Hematopoietic multipotent progenitor cell treated with erythropoietin and hydrocortisone succinate and interleukin-3 and kit ligand, for 6 days (in vitro differentiated cells): ENCODE measurements at regions not wholly inside any gene's neighbourhood (a gene's known extent, or its start where the extent isn't known, plus 50 kb on each side); places are given as distances from the start of the nearest gene placed in this dataset.
"Not testable (repeated sequence)": the region's sequence is repeated elsewhere in the genome, so short reads cannot be mapped to it uniquely, and the experiment has no call there.

Experiments used
- DNase-seq: peaks from one replicate; pipeline ENCODE4 v3.0.0-alpha.2; 2015

DNA sequence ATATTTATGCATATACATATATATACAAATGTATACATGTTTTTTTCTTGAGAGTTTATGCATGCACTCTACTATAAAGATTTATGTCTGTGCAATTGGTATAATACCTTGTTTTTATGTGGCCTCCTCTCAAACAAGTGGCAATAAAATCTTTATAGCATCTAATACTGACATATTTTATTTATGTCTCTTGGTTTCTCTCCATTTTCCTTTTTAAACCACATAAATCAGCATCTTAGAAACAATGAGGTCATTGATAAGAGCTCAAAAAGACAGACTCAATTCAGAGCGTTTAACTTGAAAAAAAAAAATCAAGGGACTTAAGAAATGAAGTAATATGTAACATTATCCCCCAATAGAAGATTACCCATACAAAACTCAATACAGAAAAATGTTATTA is 1442.2 kb upstream of the ALCAM start:
- no peak for DNase-seq

GRCh38 chr3:103926936-103927335 is 1439.8 kb upstream of the ALCAM start:
- no peak for DNase-seq

- no peak for DNase-seq
Measured at GRCh38 chr3:103927896-103928295, 1438.8 kb upstream of the ALCAM start.

DNA sequence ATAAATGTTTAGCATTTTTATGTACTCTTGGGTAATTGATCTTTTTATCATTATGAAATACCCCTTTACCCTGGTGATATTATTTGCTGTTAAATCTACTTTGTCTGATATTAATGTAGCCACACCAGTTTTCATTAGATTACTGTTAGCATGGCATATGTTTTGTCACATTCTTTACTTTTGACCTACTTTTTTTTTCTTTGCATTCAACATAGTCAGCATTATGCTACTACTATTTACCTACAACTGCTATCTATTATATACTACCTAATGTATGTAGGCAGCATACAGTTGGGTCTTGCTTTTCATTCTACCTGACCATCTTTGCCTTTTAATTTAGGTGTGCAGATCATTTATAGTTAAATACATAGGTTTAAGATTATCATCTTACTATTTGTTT is 1429.6 kb upstream of the ALCAM start:
- no peak for DNase-seq

- no peak for DNase-seq
Measured at GRCh38 chr3:103947062-103947461, 1419.6 kb upstream of the ALCAM start.

DNA sequence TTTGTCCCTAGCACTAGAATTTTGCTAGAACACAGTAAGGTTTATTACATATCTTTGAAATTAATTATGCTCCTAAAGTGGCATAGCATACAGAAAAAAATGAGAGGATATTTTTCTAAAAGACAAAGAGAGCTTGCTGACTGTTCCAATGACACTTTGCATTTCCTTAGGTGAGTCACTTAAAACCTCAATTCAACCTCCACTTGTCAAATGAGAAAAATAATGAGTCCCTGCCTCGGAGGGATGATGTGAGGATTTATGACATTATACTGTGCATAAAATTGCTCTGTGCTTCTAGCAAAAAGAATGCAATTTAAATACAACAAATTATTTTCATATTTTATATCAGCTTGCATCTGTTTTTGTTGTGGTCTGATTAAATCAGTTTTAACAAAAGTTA is 1417.0 kb upstream of the ALCAM start:
- no peak for DNase-seq

DNA sequence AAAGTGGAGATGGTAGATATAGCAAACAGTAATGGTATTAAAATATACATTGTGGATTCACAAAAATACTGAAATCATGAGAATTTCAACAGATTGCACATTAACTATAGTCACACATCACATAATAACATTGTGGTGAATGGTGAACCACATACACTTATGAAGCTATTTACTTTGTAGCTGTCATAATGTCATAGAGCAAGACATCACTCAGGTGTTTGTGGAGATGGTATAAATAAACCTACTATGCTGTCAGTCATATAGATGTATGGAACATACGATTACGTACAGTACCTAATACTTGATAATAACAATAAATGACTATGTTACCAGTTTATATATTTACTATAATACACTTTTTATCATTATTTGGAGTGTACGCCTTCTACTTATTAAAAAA is 1416.0 kb upstream of the ALCAM start:
- DNase-seq, result no peak

DNA sequence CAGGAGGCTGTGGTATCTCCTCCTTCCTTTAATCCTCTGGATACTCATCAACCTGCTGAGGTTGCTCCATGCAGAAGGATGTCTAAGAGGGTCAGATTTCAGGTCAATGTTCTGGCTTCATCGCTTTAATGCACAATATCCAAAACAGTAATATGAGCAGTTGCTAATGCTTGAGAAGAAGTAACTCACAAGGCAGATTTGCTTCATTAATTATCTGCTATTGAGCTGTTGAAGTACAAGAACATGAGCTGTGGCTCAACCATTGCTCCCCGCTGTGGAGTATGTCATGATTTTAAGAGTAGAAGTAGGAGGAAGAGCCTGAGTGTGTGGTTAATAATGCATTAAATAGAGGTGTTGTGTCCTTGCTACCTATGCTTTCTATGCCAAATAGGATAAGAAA is 1412.9 kb upstream of the ALCAM start:
- DNase-seq, result no peak

DNA sequence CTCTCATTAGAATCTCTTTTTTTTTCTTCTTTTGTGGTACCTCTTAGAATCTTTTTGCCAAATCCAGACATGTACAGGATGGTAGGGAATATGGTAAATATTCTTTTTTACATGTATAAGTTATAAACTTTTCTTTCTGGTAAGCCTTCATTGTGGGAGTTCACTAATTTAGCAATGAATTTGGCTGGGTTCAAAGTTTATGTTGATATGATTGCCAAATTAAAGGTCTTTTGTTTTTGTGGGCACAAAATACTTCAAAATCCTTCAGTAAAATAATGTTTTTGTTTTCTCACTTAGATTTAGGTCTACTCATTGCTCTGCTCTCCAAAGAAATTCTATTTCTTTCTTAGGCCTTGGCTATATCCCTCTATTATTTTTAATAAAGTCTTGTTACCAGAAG is 1405.9 kb upstream of the ALCAM start:
- DNase-seq, result no peak

GRCh38 chr3:103963599-103963998 is 1403.1 kb upstream of the ALCAM start:
- no peak for DNase-seq

DNA sequence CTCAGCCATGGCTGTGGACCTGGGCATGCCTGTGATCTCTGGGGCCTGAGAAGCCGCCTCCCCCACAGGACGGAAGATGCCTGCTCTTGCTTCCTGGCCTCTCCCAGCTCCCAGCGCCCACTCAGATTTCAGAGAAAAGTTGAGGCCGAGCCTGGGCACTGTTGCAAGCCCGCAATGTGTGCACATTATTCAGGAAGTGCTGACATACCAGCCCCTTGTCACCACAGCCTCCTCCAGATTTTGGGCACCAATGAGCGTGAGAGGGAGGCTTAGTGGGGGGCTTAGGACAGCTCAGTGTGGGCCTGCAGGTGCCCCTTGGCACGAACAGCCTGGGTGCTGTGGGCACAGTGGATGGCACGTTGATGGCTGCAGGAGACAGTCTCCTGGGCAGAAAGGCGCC is 1400.9 kb upstream of the ALCAM start:
- no peak for DNase-seq

DNA sequence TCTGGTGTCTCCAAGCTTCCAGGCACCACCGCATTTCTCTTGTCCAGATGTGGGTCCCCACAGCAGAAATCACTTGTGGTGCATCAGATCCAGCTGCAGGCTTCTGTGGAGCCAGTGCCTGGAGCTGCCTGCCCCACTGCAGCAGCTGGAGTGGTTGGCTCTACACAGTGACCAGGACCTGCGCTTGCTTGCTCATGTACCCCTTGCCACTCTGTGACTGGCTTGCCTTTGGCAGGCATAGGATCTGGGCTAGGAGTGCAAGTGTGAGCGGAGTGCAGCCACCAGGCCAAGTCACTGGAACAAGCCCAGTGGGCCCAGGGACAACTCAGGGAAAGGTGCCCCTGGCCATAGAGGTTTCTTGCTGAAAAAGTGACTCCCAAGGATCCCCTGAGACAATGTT is 1400.0 kb upstream of the ALCAM start:
- no peak for DNase-seq

GRCh38 chr3:103968131-103968530 is 1398.6 kb upstream of the ALCAM start:
- no peak for DNase-seq

DNA sequence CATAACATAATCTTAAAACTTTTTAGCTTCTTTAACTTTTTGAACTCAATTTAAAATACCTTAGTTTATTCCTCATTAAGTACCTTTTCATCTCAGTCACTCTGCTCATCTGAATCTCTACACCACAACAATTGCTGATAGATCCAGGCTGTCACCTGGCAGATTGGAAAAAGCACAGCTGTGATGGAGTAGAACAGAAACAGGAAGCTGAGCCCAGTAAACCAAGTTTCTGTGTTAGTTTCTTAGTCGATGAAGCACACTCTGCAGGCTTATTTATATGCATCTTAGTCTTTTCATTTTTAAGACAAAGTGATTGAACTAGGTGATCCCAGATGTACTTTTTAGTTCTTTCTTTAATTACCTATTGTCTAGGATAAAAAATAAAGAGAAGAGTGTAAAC is 1398.0 kb upstream of the ALCAM start:
- DNase-seq, result no peak

GRCh38 chr3:103976931-103977339 is 1389.8 kb upstream of the ALCAM start:
- DNase-seq, result no peak

DNA sequence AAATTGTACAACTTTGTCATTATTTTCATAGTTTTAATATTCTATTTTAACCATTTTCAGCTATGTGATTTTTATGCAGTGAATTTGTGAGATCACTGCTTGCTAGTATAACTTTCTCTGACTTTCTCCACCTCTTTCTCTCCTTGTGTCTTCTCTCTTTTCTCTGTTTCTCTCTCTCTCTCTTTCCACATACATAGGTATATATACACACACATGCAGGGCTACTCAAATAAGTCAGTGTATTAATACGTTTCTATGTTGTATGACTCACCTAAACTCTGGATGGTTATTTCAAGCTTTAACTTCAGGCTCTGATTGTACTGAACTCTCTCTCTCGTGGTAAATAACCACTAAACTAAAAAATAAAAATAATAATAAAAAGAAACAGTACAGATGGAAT is 1389.3 kb upstream of the ALCAM start:
- DNase-seq, result no peak

- no peak for DNase-seq
Measured at GRCh38 chr3:103991461-103992115, 1375.1 kb upstream of the ALCAM start.

DNA sequence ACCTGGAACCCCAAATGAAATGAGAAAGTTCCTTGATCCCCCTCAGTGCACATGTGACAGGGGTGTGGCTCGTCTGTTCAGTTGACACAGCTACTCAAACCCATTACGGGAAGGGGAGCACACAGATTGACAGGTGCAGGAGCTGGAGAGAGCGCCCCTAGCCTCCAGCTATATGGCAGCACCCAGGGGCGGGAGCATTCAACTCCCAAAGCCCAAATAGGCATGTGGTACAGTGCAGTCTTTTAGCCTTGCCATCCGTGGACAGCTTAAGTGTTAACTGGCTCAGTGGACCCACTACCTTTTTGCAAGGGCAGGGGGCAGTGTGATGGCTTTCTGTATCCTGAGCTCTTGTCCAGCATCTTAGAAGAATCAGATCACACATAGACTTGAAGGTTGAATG is 1374.2 kb upstream of the ALCAM start:
- no peak for DNase-seq

- DNase-seq, result no peak
Measured at GRCh38 chr3:104004956-104005355, 1361.8 kb upstream of the ALCAM start.

- no peak for DNase-seq
Measured at GRCh38 chr3:104005815-104006214, 1360.9 kb upstream of the ALCAM start.

DNA sequence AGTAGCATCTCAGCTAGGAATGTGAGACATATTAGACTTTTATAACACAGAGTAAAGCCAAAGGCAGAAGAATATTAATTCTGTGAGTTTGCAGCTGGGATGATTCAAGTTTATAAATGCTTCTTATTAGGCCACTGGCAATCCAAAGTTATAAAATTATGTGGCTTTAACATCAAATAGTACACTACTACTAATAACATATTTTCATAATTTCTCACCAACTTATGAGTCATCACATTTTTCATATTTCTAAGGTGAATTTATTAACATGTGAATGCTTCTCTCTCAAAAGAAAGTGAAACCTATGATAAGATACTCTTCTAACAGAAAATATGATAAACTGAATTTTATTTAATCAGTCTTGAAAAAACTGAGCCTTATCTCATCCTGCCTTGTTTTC is 1348.2 kb upstream of the ALCAM start:
- no peak for DNase-seq

GRCh38 chr3:104031598-104031997 is 1335.1 kb upstream of the ALCAM start:
- DNase-seq, result no peak

GRCh38 chr3:104032283-104032682 is 1334.4 kb upstream of the ALCAM start:
- no peak for DNase-seq

DNA sequence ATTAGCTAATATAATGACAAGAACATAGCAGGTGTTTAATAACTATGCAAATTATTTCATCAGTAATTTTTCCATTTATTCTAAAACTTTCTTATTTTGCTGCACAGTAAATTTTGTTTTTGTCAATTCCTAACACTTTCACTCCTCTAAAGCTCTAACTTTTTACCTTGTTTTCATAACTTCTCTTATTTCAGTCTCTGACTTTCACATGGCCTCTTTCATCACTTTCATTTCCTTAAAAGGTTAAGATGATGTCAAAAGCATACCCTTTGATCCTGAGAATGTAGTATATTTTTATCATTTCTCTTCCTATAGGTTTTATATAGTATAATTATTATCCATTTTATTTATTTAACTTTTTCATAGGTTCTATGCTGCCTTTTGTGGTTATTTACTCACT is 1325.8 kb upstream of the ALCAM start:
- no peak for DNase-seq

- DNase-seq, result not testable (repeated sequence)
Measured at GRCh38 chr3:104043001-104043543, 1323.6 kb upstream of the ALCAM start.
